HG03039 (cell line): ENCODE measurements at regions not wholly inside any gene's neighbourhood (a gene's known extent, or its start where the extent isn't known, plus 50 kb on each side); places are given as distances from the start of the nearest gene placed in this dataset.

ENCODE experiments used
- ATAC-seq: cut with Tn5 transposase; IDR thresholded peaks from one replicate; pipeline ENCODE4 v1.9.1; 2021; ENCODE audit warnings: mild to moderate bottlenecking, moderate library complexity; ENCODE audit not compliant: unreplicated experiment

DNA sequence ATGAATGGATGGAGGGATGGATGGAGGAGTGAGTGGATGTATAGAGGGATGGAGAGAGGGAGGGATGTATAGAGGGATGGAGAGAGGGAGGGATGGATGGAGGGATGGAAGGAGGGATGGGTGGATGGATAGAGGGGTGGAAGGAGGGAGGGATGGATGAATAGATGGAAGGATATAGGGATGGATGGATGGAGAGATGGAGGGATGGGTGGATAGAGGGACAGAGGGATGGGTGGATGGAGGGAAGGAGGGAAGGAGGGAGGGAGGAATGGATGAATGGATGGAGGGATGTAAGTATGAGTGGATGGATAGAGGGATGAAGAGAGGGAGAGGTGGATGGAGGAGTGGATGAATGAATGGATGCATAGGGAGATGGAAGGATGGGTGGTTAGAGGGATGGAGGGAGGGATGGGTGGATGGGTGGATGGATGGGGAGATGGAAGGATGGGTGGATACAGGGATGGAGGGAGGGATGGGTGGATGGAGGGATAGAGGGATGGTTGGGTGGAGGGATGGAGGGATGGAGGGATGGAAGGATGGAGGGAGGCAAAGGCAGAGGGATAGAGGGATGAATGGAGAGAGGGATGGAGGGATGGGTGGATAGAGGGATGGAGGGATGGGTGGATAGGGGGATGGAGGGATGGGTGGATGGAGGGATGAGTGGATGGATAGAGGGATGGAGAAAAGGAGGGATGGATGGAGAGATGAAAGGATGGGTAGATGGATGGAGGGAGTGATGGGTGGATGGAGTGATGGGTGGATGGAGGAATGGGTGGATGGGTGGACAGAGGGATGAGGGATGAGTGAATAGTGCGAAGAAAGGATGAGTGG is 313.8 kb downstream of the UACA start:
- no peak for ATAC-seq

DNA sequence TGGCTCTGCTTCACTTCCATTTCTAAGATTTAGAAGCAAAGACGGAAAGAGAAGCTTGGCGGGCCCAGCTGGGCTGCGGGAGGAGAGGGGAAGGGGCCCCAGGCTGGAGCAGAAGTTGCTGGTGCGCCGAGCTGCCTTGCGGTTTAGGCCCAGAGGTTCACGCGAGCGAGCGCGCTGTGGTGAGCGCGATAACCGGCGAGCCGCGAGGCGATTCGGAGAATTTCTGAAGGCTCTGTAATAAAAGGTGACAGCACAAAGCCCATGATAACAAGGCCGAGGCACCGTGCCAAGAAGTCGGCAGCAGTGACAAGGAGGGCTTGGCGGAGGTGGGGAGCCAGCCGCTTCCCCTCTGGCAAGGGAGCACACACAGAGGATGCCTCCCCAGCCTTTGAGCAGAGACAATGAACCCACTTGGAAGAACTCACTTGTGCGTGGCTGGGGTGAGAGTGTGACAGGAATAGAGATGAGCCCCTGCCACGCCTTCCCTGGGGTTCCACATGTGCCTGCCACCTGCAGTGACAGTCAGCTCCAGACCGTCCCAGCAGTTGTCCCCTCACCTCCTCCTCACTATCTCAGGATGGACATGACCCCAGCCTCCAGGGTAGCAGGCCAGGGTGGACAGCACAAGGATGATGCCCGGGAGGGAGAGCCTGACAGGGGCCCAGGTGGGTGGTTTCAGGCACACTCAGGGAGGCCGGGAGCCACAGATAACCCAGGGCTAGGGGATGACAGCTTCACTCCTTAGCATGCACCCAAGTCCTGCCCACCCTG is 315.2 kb downstream of the UACA start:
- ATAC-seq, result no peak

DNA sequence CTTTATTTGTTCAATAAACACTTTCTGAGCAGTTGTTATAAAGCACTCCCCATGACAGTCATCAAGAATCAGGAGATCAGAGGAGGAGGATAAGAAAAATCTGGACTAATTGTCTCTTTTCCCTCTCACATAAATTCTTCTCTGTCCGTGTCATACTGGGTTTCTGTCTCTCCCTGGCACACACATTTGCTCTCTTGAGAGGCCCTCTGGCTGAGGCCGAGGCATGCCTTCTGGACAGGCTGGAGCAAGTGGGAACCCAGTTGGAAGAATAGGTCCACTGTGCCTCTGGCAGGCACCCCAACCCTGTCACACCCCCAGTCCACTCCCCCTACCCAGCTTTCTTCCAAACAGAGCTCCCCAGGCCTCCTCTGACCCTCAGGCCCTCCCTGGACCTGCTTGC is 315.8 kb downstream of the UACA start:
- ATAC-seq, result no peak

DNA sequence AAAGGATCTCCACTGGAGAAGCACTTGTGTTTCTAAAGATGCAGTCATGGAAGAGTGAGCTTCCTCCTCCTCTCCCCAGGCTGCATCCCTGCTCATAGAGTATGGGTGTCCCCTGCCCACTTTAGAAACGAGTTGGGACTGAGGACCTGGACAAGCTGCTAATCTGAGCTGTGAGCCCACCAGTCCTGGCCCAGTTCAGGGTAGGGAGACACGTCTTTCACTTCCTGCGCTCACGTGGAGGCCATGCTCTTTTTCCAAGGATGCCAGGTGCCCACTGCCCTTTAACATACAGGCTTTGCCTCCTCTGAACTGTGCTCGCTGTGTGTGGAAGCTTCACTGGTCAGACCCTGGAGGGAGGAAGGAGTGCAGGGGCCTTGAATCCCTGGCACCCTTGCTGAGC is 316.3 kb downstream of the UACA start:
- ATAC-seq, result no peak

DNA sequence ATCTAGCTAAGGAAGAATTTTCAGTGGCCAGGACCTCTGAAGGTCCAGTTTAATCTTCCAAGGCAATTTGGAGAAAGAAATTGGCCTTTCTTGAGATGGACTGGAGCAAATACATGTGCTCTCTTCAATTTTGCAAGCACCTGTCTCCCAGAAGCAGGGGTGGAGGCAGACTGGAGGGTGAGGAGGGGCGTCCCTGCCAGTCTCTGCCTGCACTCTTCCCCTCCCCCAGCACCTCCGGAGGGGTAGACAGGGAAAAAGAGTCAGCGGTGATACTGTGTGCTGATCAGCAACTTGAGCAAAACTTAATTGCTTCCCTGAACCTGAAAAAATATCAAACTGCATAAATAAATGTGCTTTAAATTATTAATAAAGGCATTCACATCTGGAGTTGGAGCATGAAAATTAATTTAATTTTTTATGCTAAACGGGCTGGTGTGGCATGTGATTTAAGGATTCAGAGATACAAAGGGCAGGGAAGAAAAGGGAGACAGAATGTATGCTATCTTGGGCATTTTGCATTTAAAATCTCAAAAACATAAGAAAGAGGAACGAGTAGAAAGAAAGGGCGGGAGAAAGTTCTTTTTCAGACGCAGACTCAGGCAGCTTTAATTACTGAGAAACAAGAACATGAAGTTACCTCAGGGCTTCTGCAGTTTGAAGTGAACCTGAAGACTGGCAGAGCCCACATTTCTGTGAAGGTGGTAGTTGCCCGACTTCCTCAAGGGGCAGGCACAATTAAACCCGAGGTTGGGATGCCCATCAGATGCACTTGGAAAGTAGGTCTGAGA is 319.7 kb downstream of the UACA start:
- no peak for ATAC-seq

DNA sequence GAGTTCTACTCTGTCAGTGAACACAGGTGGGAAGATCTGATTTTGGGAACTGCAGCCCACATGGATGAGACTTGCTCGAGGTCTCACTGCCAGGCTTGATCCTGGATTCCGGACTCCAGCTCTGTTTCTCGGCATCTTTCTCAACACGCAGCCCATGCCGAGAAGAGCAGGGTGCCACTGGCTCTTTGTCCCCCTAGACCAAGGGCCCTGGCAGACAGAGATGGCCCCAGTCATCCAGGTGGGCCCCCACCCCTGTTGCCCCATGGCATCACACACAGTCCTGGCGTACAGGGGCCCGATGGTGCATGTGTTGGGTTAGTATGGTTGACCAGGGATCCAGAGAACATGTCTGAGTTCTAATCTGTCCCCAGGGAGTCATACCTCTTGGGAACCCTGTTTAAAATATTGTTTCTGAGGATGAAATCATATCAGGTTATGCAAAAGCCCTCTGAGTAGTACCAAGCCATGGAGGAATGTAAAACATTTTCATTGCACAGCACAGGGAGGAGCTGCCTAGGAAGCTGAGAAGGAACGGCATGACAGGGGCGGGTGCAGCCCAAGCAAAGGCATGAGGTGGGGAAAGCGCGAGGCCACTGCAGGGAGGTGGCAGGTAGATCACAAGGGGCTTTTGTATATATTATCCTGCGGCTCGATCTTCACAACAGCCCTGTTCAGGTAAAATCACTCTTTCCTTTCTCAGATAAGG is 320.6 kb downstream of the UACA start:
- no peak for ATAC-seq

DNA sequence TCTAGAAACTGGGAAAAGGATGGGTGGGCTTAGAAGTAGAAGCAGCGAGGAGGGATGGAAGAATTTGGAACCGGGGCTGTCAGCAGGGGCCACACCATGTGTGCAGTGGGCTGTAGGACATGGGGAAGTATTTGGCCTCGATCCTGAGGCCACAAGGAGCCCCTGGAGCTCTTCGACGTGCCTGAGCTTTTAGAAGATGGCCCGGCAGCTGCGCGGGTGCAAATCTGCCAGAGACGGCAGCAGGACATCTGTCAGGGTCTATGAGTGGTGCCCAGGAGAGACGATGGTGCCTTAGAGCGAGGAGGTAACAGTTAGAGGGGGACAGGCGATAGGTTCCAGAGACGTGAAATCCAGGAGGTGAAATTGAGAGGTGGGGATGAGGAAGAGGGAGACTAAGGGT is 321.1 kb downstream of the UACA start:
- ATAC-seq, result no peak

DNA sequence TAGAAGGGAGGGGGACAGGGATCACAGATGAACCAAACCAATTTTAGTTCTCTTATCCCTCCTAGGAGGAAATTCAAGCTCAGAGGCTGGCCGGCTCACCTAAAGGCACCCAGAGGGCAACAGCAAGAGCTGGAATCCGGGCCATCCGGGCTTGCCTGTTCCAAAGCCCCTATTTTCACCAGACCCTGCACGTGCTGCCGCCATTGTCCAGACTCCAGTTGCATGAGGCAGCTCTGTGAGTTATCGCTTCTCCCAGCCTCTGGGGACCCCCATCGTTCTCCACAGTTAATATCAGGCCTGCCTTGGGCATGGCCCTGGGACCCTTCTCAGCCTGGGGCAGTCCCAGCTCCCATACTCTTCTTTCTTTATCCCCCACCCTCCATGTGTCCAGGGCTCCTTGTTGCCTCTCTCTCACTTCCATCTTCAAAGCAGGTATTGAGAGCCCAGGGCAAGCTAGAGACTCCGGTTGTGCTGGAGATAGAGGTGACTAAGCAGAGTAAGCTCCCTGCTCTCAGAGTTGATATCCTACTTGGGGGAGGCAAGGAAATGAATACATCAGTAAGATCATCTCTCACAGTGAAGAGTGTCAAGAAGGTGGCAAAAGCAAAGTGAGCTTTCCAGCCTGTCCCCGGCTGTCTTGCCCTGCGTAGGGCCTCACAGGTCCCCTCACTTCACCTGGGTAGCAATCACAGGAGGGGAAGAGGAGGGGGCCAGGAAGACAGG is 322.8 kb downstream of the UACA start:
- no peak for ATAC-seq

DNA sequence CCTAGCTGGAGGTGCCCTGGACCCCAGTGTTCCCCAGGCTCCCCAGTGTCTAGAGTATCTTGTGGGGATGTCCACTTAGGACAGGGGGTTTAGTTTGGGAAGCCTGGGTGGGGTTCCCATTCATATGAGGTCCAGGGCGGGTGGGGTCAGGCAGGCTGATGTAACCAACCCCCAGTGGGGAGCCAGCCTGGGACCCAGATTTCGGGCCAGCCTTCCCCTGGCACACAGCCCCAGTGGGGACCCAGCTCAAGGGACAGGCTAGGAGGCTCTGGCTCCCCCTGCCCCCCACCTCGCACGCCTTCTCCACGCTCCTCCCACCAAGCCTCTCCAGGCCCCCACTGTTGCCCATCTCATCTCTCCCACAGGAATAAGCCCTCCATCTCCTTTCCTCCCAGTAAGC is 323.5 kb downstream of the UACA start:
- ATAC-seq, result no peak

DNA sequence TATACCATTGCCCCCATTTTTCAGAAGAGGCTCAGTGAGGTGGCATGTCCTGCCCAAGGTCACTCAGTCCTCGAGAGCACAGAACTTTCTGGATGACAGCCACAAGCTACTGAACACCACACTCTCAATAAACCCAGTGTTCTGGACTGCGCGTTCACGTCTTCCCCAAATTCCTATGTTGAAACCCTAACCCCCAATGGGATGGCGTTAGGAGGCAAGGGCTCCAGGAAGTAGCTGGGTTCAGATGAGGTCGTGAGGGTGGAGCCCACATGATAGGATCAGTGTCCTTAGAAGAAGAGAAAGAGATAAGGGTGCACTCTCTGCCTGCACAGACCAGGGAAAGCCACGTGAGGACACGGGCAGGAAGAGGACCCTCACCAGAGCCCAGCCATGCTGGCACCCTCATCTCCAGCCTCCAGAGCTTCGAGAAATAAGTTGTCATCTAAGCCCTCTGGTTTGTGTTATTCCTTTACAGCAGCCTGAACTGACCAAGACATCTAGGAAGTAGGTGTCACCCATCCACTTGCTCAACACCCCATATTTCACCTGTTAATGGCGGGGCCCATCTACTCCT is 324.0 kb downstream of the UACA start:
- ATAC-seq, result no peak

DNA sequence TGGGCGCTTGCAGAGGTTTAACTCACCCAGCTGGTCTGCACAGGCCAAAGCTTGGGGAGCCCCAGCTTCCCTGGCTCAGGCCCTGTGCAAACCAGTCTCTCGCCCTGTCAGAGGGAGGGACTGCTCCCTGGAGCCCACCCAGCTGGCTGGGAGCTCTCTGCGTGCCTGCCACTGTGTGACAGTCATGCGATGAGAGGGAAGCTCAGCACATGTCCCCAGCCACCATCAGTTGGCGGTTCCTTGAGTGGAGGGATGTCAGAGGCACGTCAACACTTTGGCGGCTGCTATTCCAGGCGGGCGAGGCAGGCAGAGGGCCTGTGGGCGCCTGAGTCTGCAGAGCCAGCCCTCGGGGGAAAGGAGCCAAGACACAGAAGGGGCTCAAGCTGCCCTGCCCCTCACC is 324.6 kb downstream of the UACA start:
- no peak for ATAC-seq

DNA sequence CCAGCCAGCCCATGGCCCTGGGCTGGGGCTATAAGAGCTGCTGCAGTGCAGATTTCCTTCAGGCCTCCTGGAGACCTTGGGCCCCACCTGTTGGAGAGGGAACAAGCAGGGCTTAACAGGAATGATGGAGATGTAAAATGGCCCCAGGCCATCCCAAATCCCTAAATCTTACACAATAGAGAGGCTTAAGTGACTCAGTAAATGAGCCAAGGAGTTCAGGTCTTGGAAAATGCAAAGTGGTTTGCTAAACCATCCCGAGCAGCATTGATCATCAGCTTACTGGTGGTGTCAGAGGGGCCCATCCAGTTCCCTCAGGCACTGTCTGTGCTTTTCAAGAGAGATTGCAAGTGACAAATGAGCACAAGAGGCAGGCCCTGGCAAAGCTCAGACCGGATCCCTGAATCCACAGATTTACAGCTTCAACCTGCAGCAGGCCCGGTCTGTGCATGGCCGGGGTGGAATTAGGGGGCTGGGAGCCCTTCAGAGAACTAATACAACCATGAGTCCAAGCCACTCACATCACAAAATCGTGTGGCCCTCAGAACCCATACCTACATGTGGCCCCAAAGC is 325.4 kb downstream of the UACA start:
- ATAC-seq, result no peak

DNA sequence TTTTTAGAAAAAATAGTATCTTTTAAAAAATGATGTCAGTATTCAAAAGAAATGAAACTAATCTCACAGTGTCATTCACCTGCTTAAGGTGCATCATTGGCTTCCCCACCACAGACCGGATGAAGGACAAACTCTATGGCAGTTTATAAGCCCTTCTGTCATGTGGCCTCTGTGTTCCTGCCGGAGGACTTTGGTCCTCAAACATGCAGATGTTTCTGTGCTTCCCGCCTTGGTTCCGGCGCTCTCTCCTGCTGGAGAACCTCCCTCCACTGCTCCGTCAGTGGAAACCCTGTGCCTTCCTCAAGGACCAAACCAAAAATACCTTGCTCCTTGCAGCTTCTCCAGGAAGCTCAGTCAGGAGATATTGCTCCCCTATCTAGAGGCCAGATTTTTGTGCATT is 326.3 kb downstream of the UACA start:
- no peak for ATAC-seq

DNA sequence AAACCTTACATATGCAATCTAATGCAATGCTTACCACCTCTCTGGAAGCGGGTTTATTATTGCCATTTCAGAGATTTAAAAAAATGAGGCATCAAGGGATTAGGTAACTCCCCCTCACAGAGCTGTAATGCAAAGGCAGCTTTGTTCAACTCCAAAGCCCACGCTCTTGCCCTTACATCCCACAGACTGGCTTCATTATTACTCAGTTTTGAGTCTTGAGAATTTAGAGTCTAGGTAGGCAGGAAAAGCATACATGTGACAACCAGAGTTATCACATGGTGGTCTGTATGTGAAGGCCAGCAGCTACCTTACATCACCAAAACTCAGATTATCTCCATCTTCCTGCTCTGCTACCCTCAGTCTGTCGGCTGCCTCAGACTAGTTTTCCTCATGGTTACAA is 326.9 kb downstream of the UACA start:
- ATAC-seq, result no peak

DNA sequence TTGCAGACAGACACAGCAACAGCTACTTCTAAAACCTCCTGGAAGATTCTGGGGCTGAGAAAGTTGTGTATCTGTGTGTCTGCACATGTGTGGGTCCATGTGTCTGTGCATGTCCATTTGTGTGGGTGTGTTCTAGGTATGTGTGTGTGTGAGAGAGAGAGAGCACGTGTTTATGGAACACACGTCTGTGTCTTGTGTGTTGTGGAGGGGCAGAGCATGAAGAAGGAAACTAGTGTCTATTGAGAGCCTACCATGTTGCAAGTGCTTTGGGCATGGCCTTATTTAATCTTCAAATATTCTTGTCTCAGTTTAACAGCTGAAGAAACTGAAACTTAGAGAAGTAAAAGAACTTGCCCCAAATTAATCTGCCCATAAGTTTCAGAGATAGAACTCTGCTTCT is 327.5 kb downstream of the UACA start:
- ATAC-seq, result no peak

DNA sequence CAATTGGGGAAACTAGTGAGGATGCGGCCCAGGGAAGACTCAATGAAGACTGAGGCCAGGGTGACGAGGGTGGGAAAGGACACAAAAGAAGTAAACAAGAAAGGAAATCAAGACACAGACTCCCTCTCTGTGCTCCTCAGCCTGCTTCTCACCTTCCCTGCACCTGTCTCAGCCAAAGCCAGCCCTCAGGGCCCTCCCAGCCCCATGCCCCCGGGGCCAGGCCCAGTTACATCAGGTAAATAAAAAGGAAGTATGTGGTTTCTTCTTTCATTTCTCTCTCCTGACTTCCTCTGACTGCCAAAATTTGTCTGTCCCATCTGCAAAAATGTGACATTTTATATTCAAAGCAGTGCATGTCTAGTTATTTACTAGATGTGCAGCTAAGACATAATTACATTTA is 328.0 kb downstream of the UACA start:
- no peak for ATAC-seq

DNA sequence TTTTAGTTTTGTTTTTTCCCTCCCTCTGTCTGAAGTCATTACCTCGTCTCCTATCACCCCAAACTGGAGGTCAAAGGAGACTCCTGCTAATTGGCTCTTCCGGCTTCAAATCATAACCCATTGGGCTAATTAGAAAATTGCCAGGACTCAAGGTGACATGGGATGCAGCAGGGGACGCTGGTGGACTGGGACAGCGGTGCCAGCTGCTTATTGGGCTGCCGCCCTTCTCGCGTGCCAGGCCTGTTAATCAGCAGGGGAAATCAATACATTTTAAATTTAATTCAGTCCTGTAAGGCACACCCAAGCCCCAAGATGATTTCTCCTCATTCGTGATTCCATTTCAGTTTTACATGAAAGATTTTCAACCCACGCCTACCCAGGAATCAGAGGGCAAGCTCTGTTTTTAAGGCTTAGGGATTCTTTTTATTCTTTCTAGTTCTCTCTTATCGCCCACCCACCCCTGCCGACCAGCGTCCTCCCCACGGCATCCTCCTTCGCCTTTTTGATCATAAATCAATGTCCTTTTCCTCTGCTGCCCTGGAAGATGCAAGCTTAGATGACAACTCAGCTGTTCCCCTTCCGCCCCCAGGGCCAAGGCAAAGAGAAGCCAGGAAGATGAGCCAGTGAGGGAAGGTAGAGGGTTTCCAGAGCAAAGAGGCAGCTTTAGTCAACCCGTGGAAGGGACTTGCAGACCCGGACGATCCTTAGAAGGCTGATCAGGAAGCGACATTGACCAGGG is 329.6 kb downstream of the UACA start:
- no peak for ATAC-seq

DNA sequence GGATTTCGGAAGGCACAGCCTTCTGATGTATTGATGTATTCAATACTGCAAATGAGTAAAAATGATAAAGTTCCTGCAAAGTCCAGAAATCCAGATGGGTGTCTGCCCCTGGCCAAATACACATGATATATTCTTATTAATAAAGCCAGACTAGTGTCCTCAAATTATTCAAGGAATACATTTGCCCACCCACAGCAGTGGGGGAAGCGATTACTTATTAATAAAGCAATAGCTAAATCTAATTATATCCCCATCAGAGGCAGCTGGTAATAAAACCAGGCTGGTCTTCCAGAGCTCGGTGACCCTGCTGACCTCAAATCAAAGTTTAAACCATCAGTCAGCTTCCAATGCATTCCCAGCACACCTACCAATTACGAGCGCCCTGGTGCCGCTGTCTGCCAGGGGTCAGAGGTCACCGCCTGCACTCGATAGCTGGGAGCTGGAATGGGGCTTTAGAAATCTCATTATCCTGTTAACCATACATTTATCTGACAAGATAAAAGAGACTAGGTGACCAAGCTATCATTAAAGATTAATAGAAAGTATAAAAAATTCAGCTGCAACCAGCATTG is 330.3 kb downstream of the UACA start:
- no peak for ATAC-seq

DNA sequence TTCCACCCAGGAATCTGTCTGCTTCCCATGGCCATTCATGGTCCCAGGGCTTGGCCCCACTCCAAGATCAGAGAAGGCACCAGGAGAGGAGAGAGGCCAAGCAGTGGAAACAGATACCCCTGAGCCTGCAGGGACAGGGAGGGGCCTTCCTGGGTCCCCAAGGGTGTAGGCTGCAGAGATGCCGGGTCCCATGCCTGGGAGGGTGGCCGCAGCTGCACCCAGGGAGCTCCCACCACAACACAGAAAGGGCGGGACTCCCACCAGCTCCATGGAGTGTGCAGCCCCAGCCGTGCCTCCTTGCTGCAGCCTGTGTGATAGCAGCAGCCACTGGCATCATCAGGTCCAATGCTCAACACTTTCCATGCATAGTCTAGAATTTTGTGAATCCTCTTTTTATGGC is 331.5 kb downstream of the UACA start:
- ATAC-seq, result no peak
